WI38 (cell line): ENCODE measurements at regions not wholly inside any gene's neighbourhood (a gene's known extent, or its start where the extent isn't known, plus 50 kb on each side); places are given as distances from the start of the nearest gene placed in this dataset.
"Not testable (repeated sequence)": the region's sequence is repeated elsewhere in the genome, so short reads cannot be mapped to it uniquely, and the experiment has no call there.

Source experiments
- H3K4me3 ChIP-seq: 2 replicates; pipeline ENCODE4 v1.5.1; 2011; ENCODE audit warnings: low read depth, mild to moderate bottlenecking, control low read depth, low read length
- CTCF ChIP-seq: IDR thresholded peaks from 2 replicates; pipeline ENCODE4 v1.5.1; 2012; ENCODE audit warnings: low read depth, mild to moderate bottlenecking, control low read depth, low read length

GRCh38 chr17:34076743-34077631 is 178.1 kb upstream of the CCL2 start:
- TF ChIP-seq CTCF: no peak
- H3K4me3 ChIP-seq: no peak overlapping the region

GRCh38 chr17:34081269-34081668 is 173.8 kb upstream of the CCL2 start:
- peak; percentile 17; the same call in 1 of the 2 replicates for TF ChIP-seq CTCF
- no peak overlapping the region for H3K4me3 ChIP-seq

GRCh38 chr17:34082404-34082803 is 172.7 kb upstream of the CCL2 start:
- TF ChIP-seq CTCF: no peak

GRCh38 chr17:34089042-34089441 is 166.0 kb upstream of the CCL2 start:
- H3K4me3 ChIP-seq: not testable (repeated sequence)

More at GRCh38 chr17:34082404-34082803, 172.7 kb upstream of the CCL2 start:
- H3K4me3 ChIP-seq: no peak overlapping the region

GRCh38 chr17:34090593-34090992 is 164.5 kb upstream of the CCL2 start:
- no peak for TF ChIP-seq CTCF
- no peak overlapping the region for H3K4me3 ChIP-seq

GRCh38 chr17:34091975-34092374 is 163.1 kb upstream of the CCL2 start:
- no peak overlapping the region for H3K4me3 ChIP-seq
- no peak for TF ChIP-seq CTCF

GRCh38 chr17:34095106-34095505 is 160.0 kb upstream of the CCL2 start:
- no peak for TF ChIP-seq CTCF
- H3K4me3 ChIP-seq: no peak overlapping the region
